ENCODE measurements at regions not wholly inside any gene's neighbourhood (a gene's known extent, or its start where the extent isn't known, plus 50 kb on each side); places are given as distances from the start of the nearest gene placed in this dataset.
"Not testable (repeated sequence)": the region's sequence is repeated elsewhere in the genome, so short reads cannot be mapped to it uniquely, and the experiment has no call there.

GRCh38 chr10:84948644-84949043 is 620.3 kb downstream of the CCSER2 start:
- no peak for DNase-seq

GRCh38 chr10:84951616-84952015 is 623.2 kb downstream of the CCSER2 start:
- no peak for DNase-seq

- no peak for DNase-seq
These were observed 629.0 kb downstream of the CCSER2 start for GRCh38 chr10:84957427-84957826.

- DNase-seq: no peak
These were observed 637.1 kb downstream of the CCSER2 start for GRCh38 chr10:84965468-84965867.

GRCh38 chr10:84966708-84967441 is 638.5 kb downstream of the CCSER2 start:
- DNase-seq: no peak

- not testable (repeated sequence) for DNase-seq
These were observed 640.9 kb downstream of the CCSER2 start for GRCh38 chr10:84969297-84969696.

GRCh38 chr10:84987039-84987438 is 658.6 kb downstream of the CCSER2 start:
- no peak for DNase-seq

- DNase-seq: no peak
These were observed 659.6 kb downstream of the CCSER2 start for GRCh38 chr10:84988011-84988410.

GRCh38 chr10:84990713-84991112 is 662.3 kb downstream of the CCSER2 start:
- no peak for DNase-seq

- DNase-seq: no peak
These were observed 662.9 kb downstream of the CCSER2 start for GRCh38 chr10:84991301-84991700.

GRCh38 chr10:84993251-84994035 is 665.1 kb downstream of the CCSER2 start:
- no peak for DNase-seq

GRCh38 chr10:84994722-84995121 is 666.3 kb downstream of the CCSER2 start:
- DNase-seq: no peak

GRCh38 chr10:84996580-84996979 is 668.2 kb downstream of the CCSER2 start:
- no peak for DNase-seq

GRCh38 chr10:84997870-84998269 is 669.5 kb downstream of the CCSER2 start:
- no peak for DNase-seq

- DNase-seq: no peak
These were observed 671.5 kb downstream of the CCSER2 start for GRCh38 chr10:84999929-85000328.

- no peak for DNase-seq
These were observed 674.7 kb downstream of the CCSER2 start for GRCh38 chr10:85003083-85003482.

- DNase-seq: no peak
These were observed 680.2 kb downstream of the CCSER2 start for GRCh38 chr10:85008488-85009184.

- DNase-seq: no peak
These were observed 683.9 kb downstream of the CCSER2 start for GRCh38 chr10:85012305-85012704.

GRCh38 chr10:85026878-85027467 is 698.6 kb downstream of the CCSER2 start:
- DNase-seq: no peak

GRCh38 chr10:85032981-85033380 is 704.6 kb downstream of the CCSER2 start:
- DNase-seq: no peak

- DNase-seq: no peak
These were observed 708.3 kb downstream of the CCSER2 start for GRCh38 chr10:85036661-85037060.

- no peak for DNase-seq
These were observed 710.9 kb downstream of the CCSER2 start for GRCh38 chr10:85039311-85039710.

GRCh38 chr10:85043207-85043606 is 714.8 kb downstream of the CCSER2 start:
- no peak for DNase-seq

Measured in NK-92 treated with Interleukin-12 subunit alpha and Interleukin-12 subunit beta, amount 100 ng/mL, for 24 hours (cell line).